LHCN-M2 (cell line): ENCODE measurements at regions not wholly inside any gene's neighbourhood (a gene's known extent, or its start where the extent isn't known, plus 50 kb on each side); places are given as distances from the start of the nearest gene placed in this dataset.

ENCODE experiments used
- DNase-seq: peaks from one replicate; pipeline ENCODE4 v3.0.0-alpha.2; 2012; ENCODE audit warnings: low read depth

GRCh38 chr7:84629640-84630318, 435.2 kb upstream of the SEMA3A start:
- DNase-seq: no peak

GRCh38 chr7:84629216-84629615, 434.6 kb upstream of the SEMA3A start:
- DNase-seq: no peak

DNA sequence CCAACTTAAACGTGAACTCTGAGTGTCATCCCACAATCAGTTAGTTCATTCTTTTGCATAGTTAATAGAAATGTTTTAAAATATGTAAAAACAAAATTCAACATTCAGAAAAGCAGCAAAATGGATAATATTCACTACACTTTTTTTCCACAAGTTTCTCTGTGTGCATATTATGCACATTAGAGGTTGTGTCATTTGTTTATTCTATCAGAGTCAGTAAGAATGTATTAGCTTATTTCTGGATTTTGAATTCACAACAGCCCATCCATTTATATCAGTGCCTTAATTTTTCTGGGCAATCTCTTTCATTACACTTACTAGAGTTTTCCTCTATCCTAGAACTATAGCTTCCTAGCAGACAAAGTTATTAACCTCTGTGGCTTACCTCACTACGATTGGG, 432.7 kb upstream of the SEMA3A start:
- no peak for DNase-seq

DNA sequence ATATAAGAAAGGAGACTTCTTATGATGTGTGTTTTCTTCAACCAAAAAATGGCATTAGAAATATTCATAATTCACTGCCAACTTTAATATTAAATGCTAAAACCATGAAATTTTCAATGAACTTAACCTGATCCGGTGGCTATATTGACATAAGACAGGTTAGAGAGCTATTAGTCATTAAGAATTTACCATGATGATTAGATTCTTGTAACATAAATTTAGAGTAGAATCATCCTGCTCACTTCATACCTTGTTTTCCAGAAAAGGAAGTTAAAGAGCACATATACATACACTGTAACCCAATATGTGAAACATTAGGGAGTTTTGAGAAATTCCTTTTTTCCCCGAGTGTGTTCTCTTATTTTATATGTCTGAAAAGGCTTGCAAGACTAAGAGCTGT, 430.3 kb upstream of the SEMA3A start:
- DNase-seq: no peak

DNA sequence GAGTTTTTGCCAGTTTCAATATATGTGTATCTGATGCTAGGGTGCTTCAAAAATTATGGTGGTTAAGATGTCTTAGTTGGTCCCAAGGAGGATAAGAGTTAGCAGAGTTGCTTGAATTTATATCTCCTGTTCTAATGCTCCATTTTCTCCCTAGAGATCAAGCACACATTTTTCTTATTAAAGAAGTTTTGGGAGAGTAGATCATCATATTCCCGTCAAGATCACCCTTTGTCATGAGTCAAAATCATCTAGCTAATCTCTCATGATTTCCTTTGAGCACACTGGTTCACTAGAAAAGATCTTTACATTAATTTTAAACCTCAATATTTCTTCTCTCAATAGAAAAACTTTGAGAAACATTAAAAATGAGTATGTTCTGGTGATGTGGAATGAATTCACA, 429.9 kb upstream of the SEMA3A start:
- no peak for DNase-seq

GRCh38 chr7:84617265-84618030, 422.9 kb upstream of the SEMA3A start:
- DNase-seq: no peak

DNA sequence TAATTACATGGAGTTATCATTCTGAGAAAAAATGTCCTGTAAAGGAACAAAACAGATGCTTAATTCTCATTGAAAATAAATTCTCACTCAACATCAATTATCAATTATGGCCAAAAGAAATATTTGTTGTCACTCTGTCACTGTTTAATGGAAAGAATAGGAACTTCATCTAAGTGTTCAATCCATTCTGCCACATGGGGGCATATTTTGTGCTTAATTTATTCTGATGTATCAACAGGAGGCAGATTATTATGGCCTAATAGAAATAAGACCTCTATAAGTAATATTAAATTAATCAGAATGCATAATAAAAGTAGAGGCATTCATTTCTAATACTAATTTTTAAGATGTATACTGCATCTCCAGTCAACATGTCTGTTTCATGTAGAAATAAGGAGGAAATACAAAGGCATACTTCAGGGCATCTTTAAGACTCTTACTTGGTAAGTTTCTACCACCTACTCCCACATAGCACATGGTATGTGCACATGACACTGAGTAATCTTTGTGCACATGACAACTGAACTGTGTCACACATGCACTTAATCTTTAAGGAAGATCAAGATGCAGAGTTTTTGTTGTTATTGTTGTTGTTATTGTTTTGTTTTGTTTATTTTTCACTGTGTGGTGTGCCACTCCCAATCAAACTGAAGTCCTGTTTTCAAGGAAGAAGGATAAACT, 420.4 kb upstream of the SEMA3A start:
- DNase-seq: peak; percentile 49

DNA sequence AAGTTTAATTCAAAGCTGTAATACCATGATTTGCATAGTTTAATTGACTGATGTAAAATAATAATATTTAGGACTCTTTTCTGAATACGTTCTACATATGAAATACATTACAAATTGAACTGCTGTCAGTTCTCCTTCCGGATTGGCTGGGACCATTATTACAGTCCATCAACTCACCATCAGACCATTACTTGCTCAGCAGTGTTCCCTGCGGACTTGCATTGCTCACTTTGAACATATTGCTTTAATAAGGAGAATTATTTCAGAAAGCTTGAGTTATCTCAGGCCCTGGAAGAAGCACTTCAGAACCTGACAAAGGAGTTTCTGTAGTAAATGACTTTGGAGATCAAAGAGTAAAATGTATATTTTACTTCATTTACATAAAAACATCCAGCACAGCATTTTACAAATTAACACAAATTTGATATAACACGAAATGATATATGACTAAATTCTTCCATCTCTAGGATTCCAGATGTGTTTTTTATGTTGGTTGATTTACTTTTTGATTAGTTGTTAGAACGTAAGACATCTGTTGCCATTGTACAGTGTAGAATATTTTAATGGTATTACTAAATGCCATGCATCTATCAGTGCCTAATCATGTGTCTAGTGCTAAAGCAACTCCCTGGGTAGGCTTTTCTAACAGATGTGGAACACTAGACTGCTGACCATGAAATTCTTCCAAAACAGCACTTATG, 418.5 kb upstream of the SEMA3A start:
- no peak for DNase-seq

DNA sequence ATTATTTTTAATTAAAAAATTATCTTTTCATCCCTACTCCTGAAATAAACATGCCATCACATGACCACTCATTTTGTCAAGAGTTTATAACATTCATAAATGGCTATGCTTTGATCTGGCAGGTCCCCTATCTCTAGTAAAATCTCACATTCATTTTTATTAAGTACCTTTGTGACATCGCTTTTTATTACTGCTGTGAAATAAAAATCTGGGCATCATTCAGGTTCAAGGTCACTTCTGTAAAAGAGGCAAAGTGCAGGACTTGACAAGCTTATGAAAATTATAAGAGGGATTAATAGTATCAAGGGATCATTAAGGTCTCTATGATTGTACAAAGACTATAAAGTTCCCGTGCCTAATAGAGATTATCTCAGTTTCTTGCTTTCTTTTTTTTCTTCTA, 416.8 kb upstream of the SEMA3A start:
- DNase-seq: no peak

DNA sequence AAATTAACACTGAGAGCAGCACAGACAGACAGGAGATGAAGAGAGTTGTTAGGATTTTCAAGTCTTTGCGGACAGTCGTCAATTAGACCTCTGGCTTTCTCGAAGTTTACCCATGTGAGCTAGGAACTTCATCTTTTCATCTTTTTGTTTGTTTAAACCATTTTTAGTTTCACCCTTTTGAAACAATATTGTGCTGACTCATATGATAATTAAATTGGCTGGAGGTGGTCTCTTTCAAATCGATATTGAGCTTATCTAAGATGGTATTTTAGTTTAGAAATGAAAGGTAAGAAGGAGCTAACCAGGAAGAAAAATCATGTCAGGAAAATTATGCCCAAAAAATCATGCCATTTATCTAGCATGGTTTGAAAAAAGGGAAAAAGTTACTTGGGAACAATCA, 415.8 kb upstream of the SEMA3A start:
- no peak for DNase-seq

- DNase-seq: no peak
Observed at GRCh38 chr7:84605301-84605700, 410.7 kb upstream of the SEMA3A start.

- DNase-seq: no peak
Observed at GRCh38 chr7:84603545-84603944, 409.0 kb upstream of the SEMA3A start.

DNA sequence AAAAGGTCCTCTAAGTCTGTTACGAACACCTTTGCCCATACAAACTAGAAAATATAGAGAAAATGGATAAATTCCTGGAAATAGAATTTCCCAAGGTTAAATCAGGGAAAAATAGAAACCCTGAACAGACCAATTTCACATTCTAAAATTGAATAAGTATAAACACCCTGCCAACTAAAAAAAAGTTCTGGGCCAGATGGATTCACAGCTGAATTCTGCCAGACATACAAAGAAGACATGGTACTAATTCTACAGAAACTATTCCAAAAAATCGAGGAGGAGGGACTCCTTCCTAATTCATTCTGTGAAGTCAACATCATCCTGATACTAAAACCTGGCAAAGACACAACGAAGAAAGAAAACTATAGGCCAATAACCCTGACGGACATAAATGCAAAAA, 400.4 kb upstream of the SEMA3A start:
- no peak for DNase-seq

DNA sequence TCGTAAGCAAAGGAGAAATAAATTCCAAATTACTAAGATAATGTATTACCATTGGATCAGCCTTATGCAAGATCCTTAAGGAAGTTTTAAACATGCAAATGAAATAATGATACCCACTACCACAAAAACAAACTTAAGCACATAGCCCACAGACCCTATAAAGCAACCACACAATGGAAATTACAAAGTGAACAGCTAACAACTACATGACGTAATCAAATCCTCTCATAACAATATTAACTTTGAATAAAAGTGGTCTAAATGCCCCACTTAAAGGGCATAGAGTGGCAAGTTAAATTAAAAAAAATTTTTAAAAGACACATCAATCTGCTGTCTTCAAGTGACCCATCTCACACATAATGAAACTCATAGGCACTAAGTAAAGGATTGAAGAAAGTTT, 397.3 kb upstream of the SEMA3A start:
- DNase-seq: no peak

- DNase-seq: no peak
Observed at GRCh38 chr7:84589012-84589411, 394.4 kb upstream of the SEMA3A start.

GRCh38 chr7:84583331-84583730, 388.7 kb upstream of the SEMA3A start:
- DNase-seq: no peak

GRCh38 chr7:84582747-84583146, 388.2 kb upstream of the SEMA3A start:
- DNase-seq: no peak

GRCh38 chr7:84578825-84579224, 384.2 kb upstream of the SEMA3A start:
- no peak for DNase-seq

GRCh38 chr7:84568781-84569180, 374.2 kb upstream of the SEMA3A start:
- DNase-seq: no peak

DNA sequence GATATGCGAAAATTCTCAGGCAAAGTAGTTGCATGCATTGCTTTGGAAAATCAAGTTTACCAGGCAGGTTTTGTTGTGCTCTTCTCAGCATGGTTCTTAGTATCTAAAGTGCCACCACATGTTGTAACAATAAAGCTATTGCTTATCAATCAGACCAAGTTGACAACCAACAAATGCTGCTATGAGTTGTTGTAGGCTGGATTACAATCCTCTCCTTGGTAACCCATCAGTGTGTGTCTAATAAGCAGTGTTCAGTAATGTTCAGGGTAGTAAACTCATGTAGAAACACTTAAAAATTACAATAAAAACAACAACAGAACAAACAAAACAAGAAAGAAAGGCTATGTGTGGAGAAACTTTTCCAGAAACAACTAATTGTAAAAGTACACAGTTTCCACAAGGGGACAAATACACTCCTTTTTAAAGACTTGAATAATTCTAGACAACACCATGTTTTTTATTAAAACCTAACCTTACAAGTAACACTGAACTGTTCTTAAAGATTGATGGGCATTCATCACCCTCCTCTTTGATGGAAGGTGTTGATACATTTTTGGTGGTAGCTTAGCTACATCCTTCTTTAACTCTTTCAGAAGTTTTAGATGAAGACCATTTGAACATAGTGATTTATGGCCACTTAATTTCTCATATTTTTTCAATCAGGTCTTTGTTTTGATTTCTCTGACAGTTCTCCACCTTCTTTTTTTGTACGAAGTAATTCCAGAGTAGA, 370.9 kb upstream of the SEMA3A start:
- DNase-seq: no peak

DNA sequence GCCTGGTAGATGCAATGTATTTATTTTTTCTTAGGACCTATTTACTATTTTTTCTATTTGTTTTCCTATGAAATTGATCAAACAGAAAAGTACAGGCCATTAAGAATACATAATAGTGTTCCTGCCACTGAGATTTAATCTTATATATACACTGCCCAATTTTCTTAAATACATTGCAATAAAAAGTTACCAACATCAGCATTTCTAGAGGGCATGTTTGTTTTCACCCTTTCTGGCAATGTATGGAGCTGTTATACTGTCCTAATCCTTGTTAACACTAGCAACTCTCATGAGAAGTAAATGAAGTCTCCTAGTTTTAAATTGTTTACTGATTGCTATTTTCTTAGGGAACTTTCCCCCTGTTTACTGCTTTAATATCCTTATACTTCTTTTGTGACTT, 359.1 kb upstream of the SEMA3A start:
- no peak for DNase-seq

- DNase-seq: no peak
Observed at GRCh38 chr7:84549409-84549808, 354.8 kb upstream of the SEMA3A start.
